Renal pelvis (tissue), 1 donor: ENCODE measurements at regions not wholly inside any gene's neighbourhood (a gene's known extent, or its start where the extent isn't known, plus 50 kb on each side); places are given as distances from the start of the nearest gene placed in this dataset.

ENCODE experiments used
- DNase-seq: peaks from one replicate; pipeline ENCODE4 v3.0.0-alpha.2; 2013

DNA sequence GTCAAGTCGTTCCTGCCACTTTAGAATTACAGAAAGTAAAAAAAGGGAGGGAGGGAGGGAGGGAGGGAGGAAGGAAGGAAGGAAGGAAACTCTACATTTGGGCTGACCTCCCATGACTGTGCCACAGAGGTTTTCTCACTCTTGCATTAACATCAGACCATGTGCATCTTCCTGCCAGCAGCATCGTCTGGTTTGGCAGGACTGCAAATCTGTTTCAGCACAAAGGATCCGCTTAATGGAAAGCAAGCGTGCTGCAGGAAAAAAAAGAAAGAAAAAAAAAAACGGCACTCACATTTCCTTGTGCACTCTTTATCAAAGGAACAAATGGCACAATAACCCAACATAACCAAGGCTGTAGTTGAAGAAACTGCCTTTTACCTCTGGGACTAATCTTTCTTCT is 148.8 kb upstream of the HES1 start:
- DNase-seq: no peak

DNA sequence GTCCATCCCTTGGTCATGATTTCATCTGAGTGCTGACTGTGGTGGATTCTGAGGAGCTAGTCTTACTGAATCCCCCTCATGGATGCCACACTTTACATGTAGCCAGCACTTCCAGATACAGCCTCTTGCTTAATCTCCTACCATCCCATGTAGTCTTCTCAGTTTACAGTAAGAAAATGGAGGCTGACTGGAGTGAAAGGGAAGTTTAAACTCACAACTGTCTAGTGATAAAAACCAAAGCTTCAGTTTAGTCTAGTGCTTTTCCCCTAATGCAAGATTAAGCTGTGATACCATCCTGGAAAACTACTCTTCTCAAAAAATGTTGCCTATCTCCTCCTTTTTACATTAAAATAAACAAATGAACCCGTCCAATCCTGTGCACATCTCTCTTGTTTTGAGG is 146.8 kb upstream of the HES1 start:
- no peak for DNase-seq

DNA sequence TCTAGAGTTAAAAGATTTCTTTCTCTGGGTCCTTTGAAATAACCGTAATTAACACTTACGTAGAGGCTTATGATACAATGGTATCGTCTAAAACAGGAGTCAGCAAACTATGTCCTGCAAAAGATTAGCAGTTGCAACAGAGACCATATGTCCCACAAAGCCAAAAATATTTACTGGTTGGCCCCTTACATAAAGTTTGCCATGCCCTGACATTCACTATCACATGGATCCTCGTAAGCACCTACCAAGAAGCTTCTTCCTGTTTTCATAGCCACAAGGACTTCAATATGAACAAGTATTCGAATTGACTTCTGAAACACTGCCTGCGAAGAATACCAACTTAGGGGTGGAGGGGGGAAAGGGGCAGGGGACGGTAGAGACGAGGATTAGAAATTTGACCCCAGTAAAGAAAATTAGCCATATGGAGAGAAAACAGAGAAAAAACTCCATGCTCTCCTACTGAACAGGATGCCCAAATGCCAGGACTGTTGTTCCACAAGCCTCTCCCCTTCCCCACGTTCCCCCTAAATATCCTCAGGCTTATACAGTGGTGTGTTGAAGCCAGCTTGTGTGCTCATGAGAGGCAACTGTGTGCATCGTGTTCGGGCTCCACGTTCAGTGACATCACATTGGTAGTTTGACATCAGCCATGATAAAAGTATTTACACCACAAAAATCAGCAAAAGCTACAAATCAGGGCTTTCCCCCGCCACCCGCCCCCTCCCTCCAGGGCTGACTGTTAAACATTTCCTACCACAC is 144.1 kb upstream of the HES1 start:
- no peak for DNase-seq

DNA sequence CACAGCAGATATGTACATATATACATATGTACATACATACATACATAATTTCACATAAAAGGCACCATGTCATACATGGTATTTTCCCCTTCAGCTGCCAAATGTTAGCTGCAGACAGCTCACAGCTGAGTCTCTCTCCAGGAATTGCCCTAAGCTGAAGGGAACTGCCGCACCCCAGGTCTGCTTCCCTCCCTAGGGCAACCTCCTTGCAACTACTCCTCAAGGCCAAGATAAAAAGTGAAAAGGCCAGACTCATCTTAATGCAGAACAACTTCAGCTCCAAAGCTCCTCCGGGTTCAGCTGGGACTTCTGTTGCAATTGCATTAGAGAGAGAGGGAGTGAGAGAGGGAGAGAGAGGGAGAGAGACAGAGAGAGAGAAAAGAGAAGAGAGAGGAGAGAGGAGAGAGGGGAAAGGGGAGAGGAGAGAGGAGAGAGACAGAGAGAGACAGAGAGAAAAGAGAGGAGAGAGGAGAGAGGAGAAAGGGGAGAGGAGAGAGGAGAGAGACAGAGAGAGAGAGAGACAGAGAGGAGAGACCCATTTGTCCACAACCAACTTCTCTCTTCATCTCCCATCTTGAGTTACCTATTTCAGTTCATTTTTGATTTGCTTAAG is 143.4 kb upstream of the HES1 start:
- DNase-seq: no peak

DNA sequence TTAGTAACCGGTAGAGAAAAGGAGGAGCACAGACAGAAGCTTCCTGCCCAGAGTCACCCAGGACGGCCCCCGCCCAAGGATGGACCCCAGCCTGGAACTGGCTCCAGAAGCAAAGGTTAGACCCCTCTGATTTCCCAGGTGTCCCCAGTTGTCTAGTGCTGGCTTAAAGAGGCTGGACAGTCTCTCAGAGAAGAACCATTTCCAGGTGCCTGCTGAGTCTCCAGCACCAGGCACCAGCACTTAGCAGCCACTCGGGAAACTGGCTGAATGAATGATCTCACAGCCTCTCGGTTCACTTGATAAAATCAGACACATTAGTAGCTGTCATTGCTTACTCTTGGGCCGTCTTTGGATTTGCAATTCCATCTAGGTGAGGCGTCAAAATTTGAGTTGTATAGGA is 139.7 kb upstream of the HES1 start:
- no peak for DNase-seq

DNA sequence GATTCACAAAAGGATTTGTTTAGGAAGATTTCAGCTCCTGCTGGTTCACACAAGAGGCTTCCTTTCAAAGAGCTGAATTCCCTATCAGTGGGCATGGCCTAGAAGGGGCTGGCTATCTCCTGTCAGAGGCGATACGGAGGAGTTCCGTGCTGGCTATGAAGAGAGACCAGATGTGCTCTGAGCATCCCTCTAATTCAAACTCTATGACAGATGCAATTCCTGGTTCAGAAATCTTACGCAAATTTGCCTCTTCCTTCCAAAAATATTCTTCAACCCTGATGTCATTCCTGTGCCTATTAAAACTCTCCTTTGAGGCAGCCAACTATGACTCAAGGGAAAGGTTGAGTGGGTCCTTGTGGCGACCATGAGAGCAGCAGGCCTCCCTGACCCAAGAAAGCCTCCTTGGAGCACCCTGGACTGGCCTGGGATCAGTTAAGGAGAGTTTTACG is 139.3 kb upstream of the HES1 start:
- no peak for DNase-seq

DNA sequence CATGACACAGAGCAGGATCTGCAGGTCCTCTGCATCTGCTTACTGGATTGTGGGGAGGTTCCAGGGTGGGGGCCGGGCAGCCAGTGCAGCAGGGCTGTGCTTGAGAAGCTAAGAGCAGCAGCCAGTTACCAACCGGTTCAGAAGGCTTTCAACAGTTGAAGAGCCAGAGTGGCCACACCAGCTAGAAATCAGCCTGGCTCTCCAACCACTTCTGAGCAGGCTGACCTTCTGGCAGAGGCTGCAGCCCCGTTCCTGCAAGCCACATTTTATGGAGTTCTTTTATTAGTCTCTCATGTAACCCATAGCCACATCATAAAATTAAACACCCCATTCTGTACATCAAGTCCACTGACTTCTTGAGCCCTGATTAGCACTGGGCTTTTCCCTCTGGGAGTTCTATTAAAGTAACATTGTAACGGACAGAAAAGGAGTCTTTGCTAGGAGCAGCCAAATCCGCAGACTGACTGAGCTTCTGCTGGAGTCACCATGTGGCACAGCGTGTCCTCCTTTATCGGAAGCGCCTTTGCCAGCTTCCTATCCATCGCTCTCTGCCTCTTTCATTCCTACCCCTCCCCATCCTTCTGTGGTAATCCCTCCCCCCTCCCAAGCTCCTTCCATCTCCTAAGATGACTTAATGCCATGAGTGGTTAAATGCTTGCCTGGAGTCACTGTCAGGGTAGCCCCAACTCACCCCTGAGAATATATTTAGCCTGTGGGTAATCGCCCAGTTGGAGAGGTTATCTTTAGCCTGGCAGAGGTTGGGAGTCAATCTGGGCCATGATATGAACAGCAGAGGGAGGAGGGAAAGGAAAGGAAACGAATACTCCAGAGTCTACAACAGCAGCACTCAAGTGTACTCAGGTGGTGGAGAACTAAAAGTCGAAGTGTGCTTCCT is 138.5 kb upstream of the HES1 start:
- no peak for DNase-seq

DNA sequence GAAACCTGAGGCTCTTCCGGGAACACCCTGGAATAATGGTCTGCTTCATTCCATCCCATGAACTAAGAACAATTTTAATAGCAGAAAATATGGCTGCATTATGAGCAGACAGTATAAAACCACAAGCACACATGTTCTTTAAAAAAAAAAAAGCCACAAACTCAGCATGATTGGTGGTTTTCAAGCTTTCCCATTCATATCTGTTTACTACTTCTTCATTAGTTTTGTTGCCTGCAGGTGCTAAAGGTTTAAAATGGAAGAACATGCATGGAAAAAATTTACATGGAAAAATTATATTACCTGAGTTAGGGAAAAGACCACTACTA is 137.9 kb upstream of the HES1 start:
- DNase-seq: no peak

DNA sequence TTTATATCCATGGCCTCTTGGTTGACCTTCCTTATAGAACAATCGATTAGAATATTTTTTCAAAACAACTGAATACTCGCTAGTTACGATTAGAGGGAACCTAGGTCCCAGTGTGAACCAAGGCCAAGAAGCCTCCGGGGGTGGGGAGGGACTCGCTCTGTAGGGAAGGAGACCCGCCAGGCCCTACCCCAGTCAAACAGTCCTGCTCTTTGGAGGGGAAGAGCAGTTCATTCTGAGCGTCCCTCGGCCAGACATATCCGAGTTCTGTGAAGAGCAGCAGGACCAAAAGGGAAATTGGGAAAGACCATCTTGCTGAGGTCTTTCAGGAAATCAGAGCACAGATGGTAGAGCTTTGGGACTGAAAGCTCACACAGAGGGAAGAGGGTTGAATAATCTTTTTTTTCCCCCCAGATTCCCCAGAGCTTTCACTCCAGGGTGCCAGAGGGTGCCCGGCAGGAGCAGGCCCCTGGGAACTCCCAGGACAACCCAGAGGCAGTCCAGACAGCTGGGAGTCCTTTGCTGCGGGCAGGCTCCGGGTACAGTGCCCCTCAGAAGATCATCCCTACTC is 137.2 kb upstream of the HES1 start:
- DNase-seq: no peak

DNA sequence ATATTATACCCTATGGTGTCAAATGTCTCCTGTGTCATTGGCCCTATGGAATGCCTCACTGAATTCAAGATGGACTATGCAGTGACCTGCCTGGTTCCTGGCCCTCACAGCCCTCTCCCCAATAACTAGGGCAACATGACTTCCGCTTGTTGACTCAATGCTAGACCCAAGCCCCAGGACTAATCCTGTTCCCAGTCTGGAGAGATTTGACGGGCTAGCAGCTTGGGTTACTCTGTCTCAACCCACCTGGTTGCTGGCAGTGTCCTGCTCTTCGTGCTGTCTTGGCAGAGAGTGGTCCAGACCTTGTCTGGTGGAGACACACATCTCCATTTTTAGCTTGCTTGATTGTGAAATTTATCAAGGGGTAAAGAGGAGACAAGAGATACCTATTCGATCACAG is 135.8 kb upstream of the HES1 start:
- no peak for DNase-seq

DNA sequence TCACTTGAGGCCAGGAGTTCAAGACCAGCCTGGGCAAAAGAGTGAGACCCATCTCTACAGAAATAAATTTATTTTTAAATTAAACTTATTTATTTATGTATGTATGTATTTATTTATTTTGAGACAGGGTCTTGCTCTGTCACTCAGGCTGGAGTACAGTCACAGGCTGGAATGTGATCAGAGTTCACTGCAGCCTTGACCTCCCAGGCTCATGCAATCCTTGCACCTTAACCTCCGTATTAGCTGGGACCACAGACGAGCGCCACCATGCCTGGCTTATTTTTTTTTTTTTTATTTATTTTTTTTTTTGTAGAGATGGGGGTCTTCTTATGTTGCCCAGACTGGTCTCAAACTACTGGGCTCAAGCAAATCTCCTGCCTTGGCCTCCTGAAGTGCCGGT is 135.2 kb upstream of the HES1 start:
- DNase-seq: no peak

DNA sequence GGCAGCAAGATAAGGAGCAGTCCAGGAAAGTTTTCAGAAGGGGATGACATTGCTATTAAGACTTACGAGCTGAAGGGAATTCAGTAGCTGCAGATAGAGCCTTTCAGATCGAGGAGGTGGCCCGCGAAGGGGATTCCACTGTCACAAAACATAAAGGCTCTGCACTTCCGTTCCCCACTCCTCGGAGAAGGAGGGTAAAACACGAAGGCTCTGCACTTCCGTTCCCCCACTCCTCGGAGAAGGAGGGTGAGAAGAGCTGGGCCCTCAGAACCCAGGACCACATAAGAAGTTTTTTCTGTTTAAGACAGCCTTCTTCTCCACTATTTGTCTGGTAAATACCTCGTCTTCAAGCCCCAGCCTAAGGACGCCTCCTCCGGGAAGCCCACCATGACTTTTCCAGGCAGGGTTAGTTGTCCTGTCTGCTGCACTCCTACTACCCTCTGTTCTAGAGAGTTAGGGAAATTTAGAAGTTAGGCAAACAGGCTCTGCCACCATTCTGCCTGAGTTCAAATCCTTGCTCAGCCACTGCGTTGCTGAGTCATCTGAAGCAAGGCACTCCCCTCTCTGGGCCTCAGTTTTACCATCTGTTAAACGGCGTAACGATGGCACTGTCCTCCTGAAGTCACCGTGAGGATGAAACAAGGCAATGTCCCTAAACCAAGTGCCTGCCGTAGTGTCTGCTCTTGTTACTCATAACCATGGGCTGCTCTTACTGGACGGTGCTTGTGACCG is 134.1 kb upstream of the HES1 start:
- no peak for DNase-seq

DNA sequence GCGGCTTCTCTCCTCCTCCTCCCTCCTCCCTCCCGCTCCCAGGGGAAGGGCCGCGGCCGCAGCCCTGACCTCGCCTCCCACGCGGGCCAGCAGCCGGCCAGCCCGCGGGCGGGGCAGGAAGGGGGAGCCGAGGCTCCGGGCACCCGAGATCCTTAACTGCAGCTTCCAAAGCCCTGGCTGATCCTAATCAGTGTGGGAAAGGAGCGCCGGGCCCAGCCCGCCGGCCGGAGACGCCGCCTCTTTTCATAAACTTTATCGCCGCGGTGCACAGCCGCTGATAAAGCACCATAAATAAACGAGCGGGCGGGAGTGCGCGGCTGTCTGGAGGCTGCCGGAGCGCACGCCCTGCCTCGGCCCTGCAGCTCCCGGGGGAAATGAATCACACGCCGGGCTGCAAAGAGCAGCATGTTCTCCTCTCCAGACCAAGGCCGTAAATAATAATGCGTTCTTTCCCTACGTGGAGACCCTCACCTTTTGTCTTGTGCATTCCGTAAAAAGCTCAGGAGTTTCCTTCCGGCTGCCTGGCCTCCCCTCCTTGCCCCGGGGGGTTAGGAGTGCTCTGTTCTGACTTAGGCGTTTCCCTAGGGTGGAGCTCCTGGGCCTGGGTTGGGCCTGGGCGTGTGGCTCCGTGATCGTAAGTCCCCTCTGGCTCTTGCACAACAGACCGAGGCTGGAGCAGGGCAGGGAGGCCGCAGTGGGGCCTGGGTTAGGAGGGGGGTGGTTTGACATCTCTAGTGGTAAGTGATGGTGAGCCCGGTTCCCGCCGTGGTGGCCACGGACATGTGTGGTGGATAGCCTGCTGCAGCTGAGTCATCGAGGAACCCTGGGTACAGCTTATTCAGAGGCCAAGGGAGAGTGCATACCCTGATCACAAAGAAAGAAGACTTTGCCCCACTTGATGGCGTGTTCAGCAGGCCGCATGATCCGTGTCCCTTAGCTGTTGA is 132.6 kb upstream of the HES1 start:
- DNase-seq: peak; percentile 86

DNA sequence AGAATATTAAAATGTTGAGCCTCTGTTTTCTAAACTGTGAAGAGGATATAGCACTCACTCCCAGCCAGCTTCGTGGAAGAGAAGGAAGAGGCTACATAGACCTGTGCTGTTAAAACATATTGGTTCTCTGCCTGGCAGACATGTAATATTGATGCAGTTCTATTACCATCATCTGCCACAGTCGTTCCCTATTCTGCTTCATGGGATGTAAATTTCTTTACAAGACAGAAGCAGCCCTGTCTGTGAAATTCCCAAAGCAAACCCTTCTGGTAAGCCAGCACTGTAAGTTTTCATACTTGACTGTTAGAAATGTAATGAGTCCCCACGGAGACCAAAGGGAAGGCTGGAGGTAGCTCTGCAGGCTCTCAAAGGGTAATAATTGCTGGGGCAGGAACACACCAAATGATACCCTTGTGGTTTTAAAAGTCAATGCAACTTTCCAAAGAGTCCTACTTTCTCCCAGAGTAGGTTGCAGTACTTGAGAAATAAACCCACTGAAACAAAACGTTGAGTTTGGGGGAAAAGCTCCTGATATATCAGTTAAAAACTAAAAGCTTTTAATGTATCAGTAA is 129.9 kb upstream of the HES1 start:
- DNase-seq: no peak

DNA sequence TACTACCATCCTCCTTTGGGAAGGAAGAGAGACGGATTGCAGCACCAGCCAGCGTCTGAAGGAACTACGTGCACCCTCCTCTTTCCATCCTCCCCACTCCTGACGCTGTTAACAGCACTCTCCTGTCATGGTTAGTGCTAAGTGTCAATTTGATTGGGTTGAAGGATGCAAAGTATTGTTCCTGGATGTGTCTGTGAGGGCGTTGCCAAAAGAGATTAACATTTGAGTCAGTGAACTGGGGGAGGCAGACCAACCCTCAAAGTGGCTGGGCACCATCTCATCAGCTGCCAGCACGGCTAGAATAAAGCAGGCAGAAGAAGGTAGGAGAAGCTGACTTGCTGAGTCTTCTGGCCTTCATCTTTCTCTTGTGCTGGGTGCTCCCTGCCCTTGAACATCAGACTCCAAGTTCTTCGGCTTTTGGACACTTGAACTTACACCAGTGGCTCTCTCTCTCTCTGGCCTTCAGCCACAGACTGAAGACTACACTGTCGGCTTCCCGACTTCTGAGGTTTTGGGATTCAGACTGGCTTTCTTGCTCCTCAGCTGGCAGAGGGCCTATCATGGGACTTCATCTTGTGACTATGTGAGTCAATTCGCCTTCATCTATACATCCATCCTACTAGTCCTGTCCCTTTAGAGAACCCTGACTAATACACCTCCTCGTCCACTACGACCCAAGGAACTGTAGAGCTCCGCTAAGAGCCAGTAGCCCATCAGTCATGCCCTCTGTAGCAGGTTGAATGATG is 128.2 kb upstream of the HES1 start:
- DNase-seq: no peak

DNA sequence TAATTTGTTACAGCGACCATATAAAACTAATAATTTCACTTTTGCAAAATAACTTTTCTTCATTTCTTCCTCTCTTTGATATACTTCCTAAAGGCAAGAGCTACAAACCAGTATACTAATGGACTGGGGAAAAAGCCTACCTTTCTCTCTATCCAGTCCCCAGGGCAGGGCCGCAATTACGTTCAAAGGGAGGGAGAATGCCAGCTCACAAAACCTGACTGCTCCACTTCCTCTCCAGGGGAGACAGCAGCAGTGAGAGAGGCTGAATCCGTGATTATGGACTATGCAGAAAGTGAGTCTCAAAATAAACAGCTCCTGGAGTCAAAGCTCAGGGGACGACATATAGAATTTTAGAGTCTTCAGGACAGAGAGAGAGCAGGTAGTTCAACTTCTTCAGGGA is 126.9 kb upstream of the HES1 start:
- no peak for DNase-seq

DNA sequence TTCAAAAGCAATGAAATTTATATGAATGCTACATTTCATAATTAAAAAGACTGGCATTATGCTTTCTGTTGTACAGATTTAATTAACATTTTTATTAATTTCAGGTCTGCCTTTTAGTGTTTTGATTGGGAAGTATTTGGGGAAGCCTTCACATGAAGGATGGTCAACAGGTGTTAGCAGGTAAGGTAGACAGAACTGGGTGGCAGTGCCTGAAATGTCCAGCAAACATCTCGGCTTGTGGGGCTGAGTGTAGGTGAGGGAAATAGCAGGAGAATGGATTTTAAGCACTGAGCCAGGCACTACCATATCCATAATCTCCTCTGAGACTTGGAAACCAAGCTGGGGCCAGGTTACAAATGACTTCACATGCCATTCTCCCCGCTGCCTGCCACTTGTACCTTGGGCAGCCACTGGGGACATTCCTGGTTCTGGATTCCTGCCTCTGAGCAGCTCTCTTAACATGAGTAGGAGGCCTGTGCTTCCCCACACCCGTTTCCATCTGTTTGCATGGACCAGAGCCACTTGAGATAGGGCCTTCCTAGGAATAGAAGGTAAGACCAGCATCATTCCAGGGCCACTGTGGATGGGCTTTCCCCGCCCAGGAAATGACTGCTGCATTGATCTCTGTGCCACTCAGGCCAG is 125.9 kb upstream of the HES1 start:
- no peak for DNase-seq

DNA sequence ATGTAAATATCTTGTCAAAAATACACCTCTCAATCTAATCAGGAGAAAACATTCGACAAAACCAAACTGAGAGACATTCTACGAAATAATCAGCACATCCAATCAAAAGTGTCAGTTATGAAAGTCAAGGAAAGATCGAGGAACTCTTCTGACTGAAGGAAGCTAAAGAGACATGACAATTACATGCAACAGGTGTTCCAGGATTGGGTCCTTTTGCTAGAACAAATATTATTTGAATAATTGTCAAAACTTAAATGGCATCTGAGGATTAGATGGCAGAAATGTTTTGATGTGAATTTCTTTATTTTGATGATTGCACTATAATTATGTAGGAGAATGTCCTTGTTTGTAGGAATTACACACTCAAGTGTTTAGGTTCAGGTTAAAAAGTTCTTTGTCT is 124.1 kb upstream of the HES1 start:
- no peak for DNase-seq

DNA sequence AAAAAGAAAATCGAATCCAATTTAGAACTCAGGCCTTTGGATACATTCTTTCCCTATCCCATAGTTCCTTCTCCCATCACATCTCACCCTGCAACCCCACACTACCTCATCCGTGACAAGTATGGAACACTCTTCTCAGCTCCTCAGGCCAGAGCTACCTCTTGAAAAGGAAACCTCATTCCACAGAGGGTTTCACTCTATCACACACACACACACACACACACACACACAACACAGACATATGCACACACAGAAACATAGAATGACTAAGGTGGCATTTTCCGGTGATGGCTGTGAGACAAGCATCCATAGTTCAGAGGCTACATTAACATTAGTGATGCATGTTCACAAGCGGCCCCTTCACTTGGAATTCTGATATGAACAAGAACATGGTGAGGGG is 122.0 kb upstream of the HES1 start:
- no peak for DNase-seq
